Upper lobe of left lung (tissue), 4 donors: ENCODE measurements at regions not wholly inside any gene's neighbourhood (a gene's known extent, or its start where the extent isn't known, plus 50 kb on each side); places are given as distances from the start of the nearest gene placed in this dataset.

Experiments
- POLR2A ChIP-seq, 4 donors: fragments of 450-650 bp; IDR thresholded peaks; one replicate each; pipeline ENCODE4 v1.5.1; 2016 to 2017; ENCODE audit warnings: antibody characterized with exemption in 4 of 4, mild to moderate bottlenecking in 2 of 4
- POLR2AphosphoS5 ChIP-seq, 2 donors: sonication (generic); formaldehyde crosslinking; IDR thresholded peaks; one replicate each; pipeline ENCODE4 v1.5.1; 2017; ENCODE audit warnings: antibody characterized with exemption in 2 of 2
- TF ChIP-seq, protein P1 (sequence below), 6 experiments: fragments of 450-650 bp in 4 of 6; fragments of 200-600 bp in 2 of 6; sonication (generic) in 2 of 6; IDR thresholded peaks; one replicate each; pipeline ENCODE4 v1.5.1; 2016 to 2019; ENCODE audit warnings: antibody characterized with exemption in 6 of 6

DNA sequence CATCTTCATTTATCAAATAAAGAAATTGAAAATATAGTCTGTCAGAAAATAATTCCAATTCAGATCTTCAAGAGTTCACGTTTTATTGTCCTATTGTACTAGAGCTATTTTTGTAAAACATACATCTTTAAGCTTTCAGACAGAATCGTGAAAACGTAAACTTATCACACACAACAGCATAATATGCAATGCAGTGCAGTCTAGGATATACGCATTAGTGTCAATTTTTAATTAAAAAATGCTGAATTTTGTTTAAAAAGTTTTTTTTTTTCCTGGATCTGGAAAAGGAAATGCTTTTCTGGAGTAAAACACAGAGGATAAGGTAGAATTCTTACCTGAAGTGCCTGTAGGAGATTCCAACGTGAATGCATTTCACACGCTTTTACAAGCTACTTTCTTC, 458.2 kb upstream of the KLF6 start:
- TF ChIP-seq, protein P1, sequence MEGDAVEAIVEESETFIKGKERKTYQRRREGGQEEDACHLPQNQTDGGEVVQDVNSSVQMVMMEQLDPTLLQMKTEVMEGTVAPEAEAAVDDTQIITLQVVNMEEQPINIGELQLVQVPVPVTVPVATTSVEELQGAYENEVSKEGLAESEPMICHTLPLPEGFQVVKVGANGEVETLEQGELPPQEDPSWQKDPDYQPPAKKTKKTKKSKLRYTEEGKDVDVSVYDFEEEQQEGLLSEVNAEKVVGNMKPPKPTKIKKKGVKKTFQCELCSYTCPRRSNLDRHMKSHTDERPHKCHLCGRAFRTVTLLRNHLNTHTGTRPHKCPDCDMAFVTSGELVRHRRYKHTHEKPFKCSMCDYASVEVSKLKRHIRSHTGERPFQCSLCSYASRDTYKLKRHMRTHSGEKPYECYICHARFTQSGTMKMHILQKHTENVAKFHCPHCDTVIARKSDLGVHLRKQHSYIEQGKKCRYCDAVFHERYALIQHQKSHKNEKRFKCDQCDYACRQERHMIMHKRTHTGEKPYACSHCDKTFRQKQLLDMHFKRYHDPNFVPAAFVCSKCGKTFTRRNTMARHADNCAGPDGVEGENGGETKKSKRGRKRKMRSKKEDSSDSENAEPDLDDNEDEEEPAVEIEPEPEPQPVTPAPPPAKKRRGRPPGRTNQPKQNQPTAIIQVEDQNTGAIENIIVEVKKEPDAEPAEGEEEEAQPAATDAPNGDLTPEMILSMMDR (IDR thresholded peaks at IDR 0.05), result no peak
- TF ChIP-seq POLR2AphosphoS5 (IDR thresholded peaks at IDR 0.05) (no peak), POLR2A (IDR thresholded peaks at IDR 0.05) (no peak)
